DND-41 (cell line): ENCODE measurements at regions not wholly inside any gene's neighbourhood (a gene's known extent, or its start where the extent isn't known, plus 50 kb on each side); places are given as distances from the start of the nearest gene placed in this dataset.

Experiments
- ATAC-seq: fragments of 200-7000 bp; cut with Tn5 transposase; 3 replicates; pipeline ENCODE4 v1.9.1; 2021; ENCODE audit warnings: low read depth; ENCODE audit not compliant: insufficient read depth
- DNase-seq: peaks from one replicate; pipeline ENCODE4 v3.0.0-alpha.2; 2020
- H2AFZ ChIP-seq: 2 replicates; pipeline ENCODE4 v1.6.0; 2012; ENCODE audit warnings: low read depth, low read length
- H3K27ac ChIP-seq: 2 replicates; pipeline ENCODE4 v1.5.1; 2012; ENCODE audit warnings: low read length, inconsistent platforms
- H3K27me3 ChIP-seq: fragments of 200-600 bp; sonication (generic); 2 replicates; pipeline ENCODE4 v1.6.0; 2012; ENCODE audit warnings: low read length, mild to moderate bottlenecking, inconsistent platforms; ENCODE audit not compliant: insufficient read depth, poor library complexity
- H3K36me3 ChIP-seq: 2 replicates; pipeline ENCODE4 v1.5.1; 2012; ENCODE audit warnings: low read length, inconsistent platforms; ENCODE audit not compliant: insufficient read depth
- H3K4me1 ChIP-seq: 2 replicates; pipeline ENCODE4 v1.5.1; 2012; ENCODE audit warnings: mild to moderate bottlenecking, low read length; ENCODE audit not compliant: insufficient read depth
- H3K4me2 ChIP-seq: 2 replicates; pipeline ENCODE4 v1.6.0; 2012; ENCODE audit warnings: mild to moderate bottlenecking, moderate library complexity, low read length, inconsistent platforms; ENCODE audit not compliant: insufficient read depth
- H3K4me3 ChIP-seq, 2 experiments: fragments of 200-600 bp in 1 of 2; shearing (Covaris generic) in 1 of 2; 2 replicates each; pipeline ENCODE4 v1.5.1; 2012 to 2016; ENCODE audit warnings: inconsistent platforms in 2 of 2, low read length in 2 of 2, mild to moderate bottlenecking in 2 of 2, low read depth in 1 of 2, moderate library complexity in 1 of 2
- H3K79me2 ChIP-seq: 2 replicates; pipeline ENCODE4 v1.6.0; 2012; ENCODE audit warnings: low read length, inconsistent platforms; ENCODE audit not compliant: insufficient read depth
- H3K9ac ChIP-seq: 2 replicates; pipeline ENCODE4 v1.6.0; 2012; ENCODE audit warnings: low read depth, mild to moderate bottlenecking, inconsistent platforms, low read length, moderate library complexity
- H3K9me3 ChIP-seq: 2 replicates; pipeline ENCODE4 v1.5.1; 2012; ENCODE audit warnings: low read length, moderate library complexity, mild to moderate bottlenecking, inconsistent platforms; ENCODE audit not compliant: insufficient read depth, severe bottlenecking
- H4K20me1 ChIP-seq: 2 replicates; pipeline ENCODE4 v1.6.0; 2012; ENCODE audit warnings: low read length; ENCODE audit not compliant: insufficient read depth
- EZH2 ChIP-seq: IDR thresholded peaks from 3 replicates; pipeline ENCODE4 v1.6.1; 2012; ENCODE audit warnings: borderline replicate concordance, low read depth, mild to moderate bottlenecking, moderate library complexity, low read length, inconsistent platforms; ENCODE audit not compliant: severe bottlenecking
- TF ChIP-seq, protein P1 (sequence below): IDR thresholded peaks from 2 replicates; pipeline ENCODE4 v1.5.1; 2012; ENCODE audit warnings: borderline replicate concordance, low read length, moderate library complexity, mild to moderate bottlenecking; ENCODE audit not compliant: poor library complexity, severe bottlenecking; ENCODE audit errors: extremely low read depth

DNA sequence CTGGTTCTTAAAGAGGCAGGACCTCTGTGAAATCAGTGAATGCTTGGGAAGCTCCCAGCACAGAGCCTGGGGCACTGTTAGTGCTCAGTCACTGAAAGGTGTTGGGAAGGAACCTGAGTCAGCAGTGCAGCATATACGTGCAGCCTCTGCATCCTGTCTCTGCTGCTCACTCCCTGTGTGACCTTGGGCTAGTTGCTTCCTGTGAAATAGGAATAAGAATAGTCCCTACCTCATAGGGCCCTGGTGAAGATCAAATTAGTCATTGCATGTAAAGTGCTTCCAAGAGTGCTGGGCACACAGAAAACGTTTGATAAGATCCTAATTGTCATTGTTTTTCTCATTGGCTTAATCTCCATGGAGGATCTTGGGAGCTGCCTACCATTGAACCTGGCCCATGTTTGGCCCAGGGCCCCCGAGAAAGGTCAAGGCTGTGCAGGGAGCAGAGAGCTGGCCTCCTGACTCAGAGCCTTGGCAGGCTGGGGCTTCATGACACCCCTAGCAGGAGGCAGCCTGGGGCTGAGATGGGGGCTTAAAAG lies 73.3 kb upstream of the COL13A1 start:
- Histone ChIP-seq H3K9ac (no peak overlapping the region), H2AFZ (no peak overlapping the region), H3K36me3 (no peaks in the 10 kb centered on the region), H3K4me2 (no peak overlapping the region), H3K9me3 (no peaks in the 10 kb centered on the region), H3K4me3 (no peak overlapping the region), H3K27me3 (no peaks in the 10 kb centered on the region), H3K27ac (no peak overlapping the region), H3K79me2 (no peaks in the 10 kb centered on the region), H4K20me1 (peaks cover 3% of the 10 kb centered on the region; the same call in 1 of the 2 replicates), H3K4me1 (no peaks in the 10 kb centered on the region)
- TF ChIP-seq EZH2, result no peak
- TF ChIP-seq, protein P1, sequence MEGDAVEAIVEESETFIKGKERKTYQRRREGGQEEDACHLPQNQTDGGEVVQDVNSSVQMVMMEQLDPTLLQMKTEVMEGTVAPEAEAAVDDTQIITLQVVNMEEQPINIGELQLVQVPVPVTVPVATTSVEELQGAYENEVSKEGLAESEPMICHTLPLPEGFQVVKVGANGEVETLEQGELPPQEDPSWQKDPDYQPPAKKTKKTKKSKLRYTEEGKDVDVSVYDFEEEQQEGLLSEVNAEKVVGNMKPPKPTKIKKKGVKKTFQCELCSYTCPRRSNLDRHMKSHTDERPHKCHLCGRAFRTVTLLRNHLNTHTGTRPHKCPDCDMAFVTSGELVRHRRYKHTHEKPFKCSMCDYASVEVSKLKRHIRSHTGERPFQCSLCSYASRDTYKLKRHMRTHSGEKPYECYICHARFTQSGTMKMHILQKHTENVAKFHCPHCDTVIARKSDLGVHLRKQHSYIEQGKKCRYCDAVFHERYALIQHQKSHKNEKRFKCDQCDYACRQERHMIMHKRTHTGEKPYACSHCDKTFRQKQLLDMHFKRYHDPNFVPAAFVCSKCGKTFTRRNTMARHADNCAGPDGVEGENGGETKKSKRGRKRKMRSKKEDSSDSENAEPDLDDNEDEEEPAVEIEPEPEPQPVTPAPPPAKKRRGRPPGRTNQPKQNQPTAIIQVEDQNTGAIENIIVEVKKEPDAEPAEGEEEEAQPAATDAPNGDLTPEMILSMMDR, result no peak
- DNase-seq (no peak), ATAC-seq (no peak)

DNA sequence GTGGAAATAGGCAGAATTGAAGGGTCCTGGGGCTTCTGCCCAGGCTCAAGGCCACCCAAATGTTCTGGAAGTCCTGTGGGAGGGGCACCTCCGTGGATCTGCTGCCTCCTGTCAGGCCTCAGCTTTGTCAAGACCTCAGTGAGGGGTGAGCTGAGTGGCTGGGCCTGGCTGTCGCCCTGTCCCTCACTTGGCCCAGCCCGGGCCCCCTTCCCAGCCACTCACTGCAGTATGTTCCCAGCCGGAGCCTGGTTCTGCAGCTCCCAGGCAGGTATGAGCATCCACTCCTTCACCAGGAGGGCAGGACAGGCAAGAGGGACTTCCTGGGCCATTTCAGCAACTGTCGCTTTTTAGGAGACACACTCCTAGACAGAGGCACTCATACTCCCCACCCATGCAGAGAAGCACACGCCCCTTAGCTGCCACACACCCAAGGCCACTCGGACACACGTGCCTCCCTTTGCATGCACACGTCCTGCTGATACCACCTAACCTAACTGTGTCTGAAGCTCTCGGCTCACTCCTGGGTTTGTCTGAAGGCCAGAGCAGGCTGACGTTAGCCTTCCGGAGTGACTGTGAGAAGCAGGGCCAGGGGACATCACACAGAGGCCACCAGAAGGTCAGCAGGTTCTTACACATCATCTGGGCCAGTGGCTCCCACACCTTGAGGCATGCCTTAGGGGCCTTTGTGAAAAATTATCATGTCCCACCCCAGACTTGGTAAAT lies 72.2 kb upstream of the COL13A1 start:
- Histone ChIP-seq H3K27ac (no peak overlapping the region), H3K9me3 (no peaks in the 10 kb centered on the region), H3K36me3 (no peaks in the 10 kb centered on the region), H2AFZ (no peak overlapping the region), H3K9ac (no peak overlapping the region), H3K4me2 (no peak overlapping the region), H3K4me3 (no peak overlapping the region), H3K4me1 (peaks cover 4% of the 10 kb centered on the region), H3K79me2 (no peaks in the 10 kb centered on the region), H3K27me3 (peaks cover 2% of the 10 kb centered on the region), H4K20me1 (peaks cover 5% of the 10 kb centered on the region)
- TF ChIP-seq EZH2, result no peak
- TF ChIP-seq, protein P1, result no peak
- DNase-seq, result no peak
- no peak for ATAC-seq

DNA sequence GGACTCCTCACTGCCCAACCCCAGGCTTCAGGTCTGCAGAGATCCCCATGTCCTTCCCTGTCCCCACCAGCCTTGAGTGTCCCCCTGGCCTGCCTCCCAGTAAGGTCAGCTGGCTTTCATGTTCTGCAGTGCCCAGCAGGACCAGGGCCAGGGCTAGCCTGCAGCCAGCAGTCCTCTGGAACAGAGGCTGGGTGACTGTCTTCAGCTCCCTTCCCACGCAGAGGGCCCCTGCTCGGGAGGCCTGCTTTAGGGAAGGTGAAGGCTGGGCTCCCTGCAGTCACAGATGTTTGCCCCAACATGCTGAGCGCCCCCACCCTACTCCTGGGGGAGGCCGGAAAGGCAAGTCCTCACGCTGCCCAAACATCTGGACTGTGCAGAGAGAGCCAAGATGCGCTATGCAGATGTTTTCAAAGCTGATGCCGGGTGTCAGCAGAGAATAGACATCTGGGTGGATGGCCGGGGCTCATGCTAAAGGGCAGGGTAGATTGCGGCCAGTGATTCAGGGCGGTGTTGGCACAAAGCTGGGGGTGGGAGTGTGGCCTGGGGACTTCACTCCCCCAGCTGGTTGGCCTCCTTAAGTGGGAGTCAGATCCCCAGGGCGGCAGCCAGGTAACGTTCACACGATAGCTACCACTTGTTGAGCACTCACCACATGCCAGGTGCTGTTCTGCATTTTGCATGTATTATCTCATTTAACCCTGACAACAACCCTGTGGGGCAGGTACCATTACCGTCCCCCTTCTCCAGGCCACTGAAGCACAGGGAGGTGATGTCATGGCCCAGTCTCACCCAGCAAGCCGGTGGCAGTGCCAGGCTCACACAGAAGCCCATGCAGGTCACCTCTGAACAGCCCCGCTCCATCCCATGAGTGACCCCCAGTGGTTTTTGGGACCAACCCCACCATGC lies 71.2 kb upstream of the COL13A1 start:
- no peaks in the 10 kb centered on the region for H3K36me3 ChIP-seq
- no peak overlapping the region for H2AFZ ChIP-seq
- peaks cover 13% of the 10 kb centered on the region for H3K4me1 ChIP-seq
- peaks cover 13% of the 10 kb centered on the region for H4K20me1 ChIP-seq
- DNase-seq (no peak), ATAC-seq (no peak)
- H3K9me3 ChIP-seq, result no peaks in the 10 kb centered on the region
- no peak overlapping the region for H3K4me3 ChIP-seq
- H3K4me2 ChIP-seq, result no peak overlapping the region
- peaks cover 2% of the 10 kb centered on the region for H3K27me3 ChIP-seq
- TF ChIP-seq EZH2, result no peak
- TF ChIP-seq, protein P1, result no peak
- H3K9ac ChIP-seq, result no peak overlapping the region
- H3K79me2 ChIP-seq, result no peaks in the 10 kb centered on the region
- no peak overlapping the region for H3K27ac ChIP-seq
